Hepatocyte (in vitro differentiated cells): ENCODE measurements at regions not wholly inside any gene's neighbourhood (a gene's known extent, or its start where the extent isn't known, plus 50 kb on each side); places are given as distances from the start of the nearest gene placed in this dataset.

Experiments used
- DNase-seq: peaks from one replicate; pipeline ENCODE4 v3.0.0-alpha.2; 2016; ENCODE audit warnings: low spot score
- H2AFZ ChIP-seq: fragments of 200-600 bp; sonication (generic); 2 replicates; pipeline ENCODE4 v1.6.0; 2016; ENCODE audit warnings: antibody characterized with exemption, mild to moderate bottlenecking
- H3K27ac ChIP-seq: fragments of 200-600 bp; sonication (generic); 2 replicates; pipeline ENCODE4 v1.5.1; 2016; ENCODE audit warnings: mild to moderate bottlenecking
- H3K27me3 ChIP-seq: fragments of 200-600 bp; sonication (generic); 2 replicates; pipeline ENCODE4 v1.6.1; 2016
- H3K36me3 ChIP-seq: fragments of 200-600 bp; sonication (generic); replicated peaks from 2 replicates; pipeline ENCODE4 v1.5.1; 2016; ENCODE audit warnings: low read depth; ENCODE audit not compliant: insufficient read depth
- H3K4me1 ChIP-seq: fragments of 200-600 bp; sonication (generic); 2 replicates; pipeline ENCODE4 v1.5.1; 2016; ENCODE audit warnings: mild to moderate bottlenecking, moderate library complexity; ENCODE audit not compliant: insufficient read depth
- H3K4me2 ChIP-seq: fragments of 200-600 bp; sonication (generic); 2 replicates; pipeline ENCODE4 v1.6.0; 2016
- H3K4me3 ChIP-seq: fragments of 200-600 bp; sonication (generic); 2 replicates; pipeline ENCODE4 v1.5.1; 2016; ENCODE audit warnings: mild to moderate bottlenecking
- H3K79me2 ChIP-seq: fragments of 200-600 bp; sonication (generic); 2 replicates; pipeline ENCODE4 v1.6.0; 2017; ENCODE audit warnings: mild to moderate bottlenecking
- H3K9me2 ChIP-seq: fragments of 200-600 bp; sonication (generic); replicated peaks from 2 replicates; pipeline ENCODE4 v1.6.0; 2017; ENCODE audit warnings: mild to moderate bottlenecking; ENCODE audit not compliant: insufficient read depth
- H3K9me3 ChIP-seq: fragments of 200-600 bp; sonication (generic); 2 replicates; pipeline ENCODE4 v1.5.1; 2016; ENCODE audit warnings: low read depth, mild to moderate bottlenecking
- H4K20me1 ChIP-seq: fragments of 200-600 bp; sonication (generic); 2 replicates; pipeline ENCODE4 v1.6.0; 2016; ENCODE audit warnings: mild to moderate bottlenecking; ENCODE audit not compliant: insufficient read depth, poor library complexity, severe bottlenecking
- EZH2 ChIP-seq: fragments of 200-600 bp; sonication (generic); IDR thresholded peaks from 2 replicates; pipeline ENCODE4 v1.6.1; 2016; ENCODE audit warnings: antibody characterized with exemption, mild to moderate bottlenecking, borderline replicate concordance
- EZH2phosphoT487 ChIP-seq: fragments of 200-600 bp; sonication (generic); IDR thresholded peaks from one replicate; pipeline ENCODE4 v1.6.1; 2018; ENCODE audit warnings: antibody characterized with exemption, mild to moderate bottlenecking, low read depth, moderate library complexity; ENCODE audit not compliant: unreplicated experiment, severe bottlenecking
- WGBS: methylation state at CpG from one replicate; pipeline ENCODE4 v1.1.6; 2016; ENCODE audit warnings: low lambda C conversion rate; ENCODE audit errors: missing lambda C conversion rate; 5-methylcytosine and 5-hydroxymethylcytosine counted together
- TF ChIP-seq, protein P1 (sequence below): fragments of 200-600 bp; sonication (generic); IDR thresholded peaks from 2 replicates; pipeline ENCODE4 v1.5.1; 2016; ENCODE audit warnings: antibody characterized with exemption, mild to moderate bottlenecking; ENCODE audit not compliant: poor library complexity

DNA sequence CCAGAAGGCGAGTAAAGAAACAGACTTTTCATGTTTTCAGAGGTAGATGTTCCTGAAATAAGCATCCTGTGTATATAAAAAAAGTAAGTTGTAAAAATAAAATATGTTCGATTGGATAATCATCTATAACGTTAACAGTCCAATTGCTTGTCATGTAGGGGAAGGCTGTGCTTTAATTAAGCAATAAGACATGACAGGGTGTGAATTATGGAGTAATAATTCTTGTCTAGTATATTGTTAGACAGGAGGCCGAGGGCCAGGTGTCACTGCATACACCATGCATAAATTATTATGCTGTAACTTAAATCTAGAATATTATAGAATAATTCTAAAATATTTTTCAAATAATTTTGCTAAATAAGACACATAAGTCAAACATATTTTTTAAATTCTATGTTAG, 494.6 kb upstream of the TENM3 start:
- Histone ChIP-seq H4K20me1 (no peaks in the 10 kb centered on the region), H3K36me3 (no peaks in the 10 kb centered on the region), H3K27ac (no peak overlapping the region), H3K9me3 (no peaks in the 10 kb centered on the region), H3K27me3 (no peaks in the 10 kb centered on the region), H3K79me2 (no peaks in the 10 kb centered on the region), H2AFZ (no peak overlapping the region), H3K4me2 (no peak overlapping the region), H3K9me2 (no peaks in the 10 kb centered on the region), H3K4me1 (no peaks in the 10 kb centered on the region), H3K4me3 (no peak overlapping the region)
- DNase-seq, result no peak
- TF ChIP-seq EZH2phosphoT487 (no peak), EZH2 (no peak)
- TF ChIP-seq, protein P1, sequence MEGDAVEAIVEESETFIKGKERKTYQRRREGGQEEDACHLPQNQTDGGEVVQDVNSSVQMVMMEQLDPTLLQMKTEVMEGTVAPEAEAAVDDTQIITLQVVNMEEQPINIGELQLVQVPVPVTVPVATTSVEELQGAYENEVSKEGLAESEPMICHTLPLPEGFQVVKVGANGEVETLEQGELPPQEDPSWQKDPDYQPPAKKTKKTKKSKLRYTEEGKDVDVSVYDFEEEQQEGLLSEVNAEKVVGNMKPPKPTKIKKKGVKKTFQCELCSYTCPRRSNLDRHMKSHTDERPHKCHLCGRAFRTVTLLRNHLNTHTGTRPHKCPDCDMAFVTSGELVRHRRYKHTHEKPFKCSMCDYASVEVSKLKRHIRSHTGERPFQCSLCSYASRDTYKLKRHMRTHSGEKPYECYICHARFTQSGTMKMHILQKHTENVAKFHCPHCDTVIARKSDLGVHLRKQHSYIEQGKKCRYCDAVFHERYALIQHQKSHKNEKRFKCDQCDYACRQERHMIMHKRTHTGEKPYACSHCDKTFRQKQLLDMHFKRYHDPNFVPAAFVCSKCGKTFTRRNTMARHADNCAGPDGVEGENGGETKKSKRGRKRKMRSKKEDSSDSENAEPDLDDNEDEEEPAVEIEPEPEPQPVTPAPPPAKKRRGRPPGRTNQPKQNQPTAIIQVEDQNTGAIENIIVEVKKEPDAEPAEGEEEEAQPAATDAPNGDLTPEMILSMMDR, result no peak
- 83% methylated on average over 4 of the region's 4 CpGs for WGBS

DNA sequence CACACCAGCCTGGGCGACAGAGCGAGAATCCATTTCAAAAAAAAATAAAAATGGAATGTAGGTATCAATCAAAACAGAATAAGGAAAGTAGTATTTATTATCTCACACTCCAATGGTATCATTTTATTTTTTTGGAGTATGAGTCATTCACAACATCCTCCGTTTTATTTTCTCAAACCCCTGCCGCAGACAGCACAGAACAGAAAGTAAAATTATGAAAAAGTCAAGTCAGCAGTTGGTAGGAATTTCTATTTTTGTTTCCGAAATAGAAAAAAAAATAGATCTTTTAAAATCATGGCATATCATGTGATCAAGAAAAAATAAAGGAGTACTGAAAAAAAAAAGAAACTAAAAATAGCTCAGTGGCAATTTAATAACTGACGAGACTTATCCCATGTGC, 490.7 kb upstream of the TENM3 start:
- H3K27ac ChIP-seq, result no peak overlapping the region
- 92% methylated on average over 6 of the region's 6 CpGs for WGBS
- no peaks in the 10 kb centered on the region for H3K9me3 ChIP-seq
- no peak overlapping the region for H3K4me3 ChIP-seq
- no peaks in the 10 kb centered on the region for H3K4me1 ChIP-seq
- H2AFZ ChIP-seq, result no peak overlapping the region
- no peaks in the 10 kb centered on the region for H3K9me2 ChIP-seq
- no peaks in the 10 kb centered on the region for H3K27me3 ChIP-seq
- no peak overlapping the region for H3K4me2 ChIP-seq
- no peak for DNase-seq
- H3K79me2 ChIP-seq, result no peaks in the 10 kb centered on the region
- H3K36me3 ChIP-seq, result no peaks in the 10 kb centered on the region
- no peaks in the 10 kb centered on the region for H4K20me1 ChIP-seq
- no peak for TF ChIP-seq EZH2phosphoT487
- no peak for TF ChIP-seq EZH2
- TF ChIP-seq, protein P1, result no peak

DNA sequence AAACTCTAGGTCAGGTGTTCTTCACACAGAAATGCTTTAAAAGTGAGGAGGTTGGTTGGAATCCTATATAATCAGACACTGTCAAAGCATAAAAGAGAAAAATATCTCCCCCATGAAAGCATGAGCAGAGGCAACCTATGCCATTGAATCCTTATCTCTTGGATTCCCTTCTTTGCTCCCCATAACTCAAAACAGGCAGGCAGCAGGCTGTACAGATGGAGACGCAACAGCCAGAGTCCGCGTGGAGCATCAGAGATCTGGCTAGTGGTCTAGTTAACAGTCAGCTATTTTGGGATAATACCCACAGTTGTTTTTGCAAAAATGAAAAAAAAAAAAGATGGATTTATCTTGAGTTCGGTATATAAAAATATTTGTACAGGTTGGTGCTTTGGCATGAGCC, 490.0 kb upstream of the TENM3 start:
- H3K27ac ChIP-seq, result no peak overlapping the region
- no peak overlapping the region for H3K4me3 ChIP-seq
- H3K36me3 ChIP-seq, result no peaks in the 10 kb centered on the region
- H3K4me1 ChIP-seq, result no peaks in the 10 kb centered on the region
- H3K27me3 ChIP-seq, result no peaks in the 10 kb centered on the region
- H4K20me1 ChIP-seq, result no peaks in the 10 kb centered on the region
- H3K79me2 ChIP-seq, result no peaks in the 10 kb centered on the region
- no peak overlapping the region for H3K4me2 ChIP-seq
- 87% methylated on average over 4 of the region's 4 CpGs for WGBS
- no peaks in the 10 kb centered on the region for H3K9me2 ChIP-seq
- H3K9me3 ChIP-seq, result no peaks in the 10 kb centered on the region
- H2AFZ ChIP-seq, result no peak overlapping the region
- no peak for DNase-seq
- TF ChIP-seq, protein P1, result no peak
- TF ChIP-seq EZH2phosphoT487 (no peak), EZH2 (no peak)

DNA sequence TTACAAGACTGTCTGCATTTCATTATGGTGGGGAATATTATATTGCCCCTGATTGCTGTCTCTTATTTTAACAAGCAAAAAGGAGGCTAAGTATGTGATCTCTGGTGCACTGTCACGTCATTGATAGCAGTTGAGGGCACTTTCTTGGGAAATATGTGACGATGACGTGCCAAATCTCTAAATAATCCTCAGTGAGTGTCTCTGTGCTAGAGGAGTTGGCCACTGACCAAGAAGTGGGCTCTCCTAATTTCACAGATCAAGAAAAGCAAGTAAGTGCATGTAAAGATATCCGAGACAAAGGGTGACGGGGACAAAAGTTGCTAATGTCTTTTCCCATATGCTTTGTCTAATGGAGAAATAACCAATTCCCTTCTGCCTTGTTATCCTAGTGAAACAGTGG, 487.4 kb upstream of the TENM3 start:
- TF ChIP-seq EZH2phosphoT487 (no peak), EZH2 (no peak)
- TF ChIP-seq, protein P1, result no peak
- Histone ChIP-seq H3K4me2 (no peak overlapping the region), H3K79me2 (no peaks in the 10 kb centered on the region), H2AFZ (no peak overlapping the region), H4K20me1 (no peaks in the 10 kb centered on the region), H3K36me3 (no peaks in the 10 kb centered on the region), H3K27ac (no peak overlapping the region), H3K4me1 (peaks cover 7% of the 10 kb centered on the region), H3K4me3 (no peak overlapping the region), H3K9me3 (no peaks in the 10 kb centered on the region), H3K9me2 (no peaks in the 10 kb centered on the region), H3K27me3 (no peaks in the 10 kb centered on the region)
- no peak for DNase-seq
- 71% methylated on average over 5 of the region's 5 CpGs for WGBS
